GM23338 (cell line): ENCODE measurements at regions not wholly inside any gene's neighbourhood (a gene's known extent, or its start where the extent isn't known, plus 50 kb on each side); places are given as distances from the start of the nearest gene placed in this dataset.
"Not testable (repeated sequence)": the region's sequence is repeated elsewhere in the genome, so short reads cannot be mapped to it uniquely, and the experiment has no call there.

ENCODE experiments used
- ATAC-seq: fragments of 200-7000 bp; cut with Tn5 transposase; 3 replicates; pipeline ENCODE4 v1.9.1; 2020
- DNase-seq: peaks from one replicate; pipeline ENCODE4 v3.0.0-alpha.2; 2015; ENCODE audit warnings: low spot score
- H2AFZ ChIP-seq: fragments of 200-600 bp; sonication (generic); 2 replicates; pipeline ENCODE4 v1.8.0; 2016; ENCODE audit warnings: antibody characterized with exemption, mild to moderate bottlenecking, moderate library complexity
- H3F3A ChIP-seq: fragments of 200-600 bp; sonication (generic); replicated peaks from 2 replicates; pipeline ENCODE4 v1.8.0; 2017; ENCODE audit warnings: antibody characterized with exemption, mixed run types, low read depth
- H3K27ac ChIP-seq: fragments of 200-600 bp; sonication (generic); 2 replicates; pipeline ENCODE4 v1.6.1; 2016; ENCODE audit warnings: low read depth
- H3K27me3 ChIP-seq: fragments of 200-600 bp; sonication (generic); 2 replicates; pipeline ENCODE4 v1.8.0; 2016; ENCODE audit warnings: mild to moderate bottlenecking, mixed run types, moderate library complexity; ENCODE audit not compliant: insufficient read depth
- H3K36me3 ChIP-seq: fragments of 200-600 bp; sonication (generic); 2 replicates; pipeline ENCODE4 v1.8.0; 2016; ENCODE audit warnings: mild to moderate bottlenecking; ENCODE audit not compliant: insufficient read depth
- H3K4me1 ChIP-seq: fragments of 200-600 bp; sonication (generic); 2 replicates; pipeline ENCODE4 v1.8.0; 2016; ENCODE audit warnings: mild to moderate bottlenecking, moderate library complexity; ENCODE audit not compliant: insufficient read depth
- H3K4me2 ChIP-seq: fragments of 200-600 bp; sonication (generic); 2 replicates; pipeline ENCODE4 v1.7.1; 2017; ENCODE audit warnings: mixed run types
- H3K4me3 ChIP-seq: fragments of 200-600 bp; sonication (generic); 2 replicates; pipeline ENCODE4 v1.6.1; 2016; ENCODE audit warnings: mixed run types
- H3K79me2 ChIP-seq: fragments of 200-600 bp; sonication (generic); replicated peaks from 2 replicates; pipeline ENCODE4 v1.8.0; 2017; ENCODE audit warnings: mild to moderate bottlenecking; ENCODE audit not compliant: insufficient read depth
- H3K9me2 ChIP-seq: fragments of 200-600 bp; sonication (generic); 2 replicates; pipeline ENCODE4 v1.8.0; 2017; ENCODE audit not compliant: insufficient read depth
- H4K20me1 ChIP-seq: fragments of 200-600 bp; sonication (generic); replicated peaks from 2 replicates; pipeline ENCODE4 v1.8.0; 2017; ENCODE audit warnings: mild to moderate bottlenecking; ENCODE audit not compliant: insufficient read depth
- H3K27ac Mint-ChIP-seq: 2 replicates; pipeline ENCODE4 v1.8.0; 2020; ENCODE audit warnings: inconsistent platforms, mild to moderate bottlenecking, moderate library complexity, mixed read lengths
- H3K27me3 Mint-ChIP-seq: 3 replicates; pipeline ENCODE4 v1.8.0; 2022; ENCODE audit warnings: low read depth, mild to moderate bottlenecking, moderate library complexity, mixed read lengths, inconsistent platforms; ENCODE audit not compliant: insufficient read depth, poor library complexity
- H3K36me3 Mint-ChIP-seq: 3 replicates; pipeline ENCODE4 v1.8.0; 2021; ENCODE audit warnings: low read depth, mild to moderate bottlenecking, inconsistent platforms, moderate library complexity, mixed read lengths
- H3K4me1 Mint-ChIP-seq: 3 replicates; pipeline ENCODE4 v1.8.0; 2020; ENCODE audit warnings: mild to moderate bottlenecking, inconsistent platforms, mixed read lengths
- H3K4me3 Mint-ChIP-seq: 3 replicates; pipeline ENCODE4 v1.8.0; 2021; ENCODE audit warnings: moderate library complexity, mild to moderate bottlenecking, inconsistent platforms, mixed read lengths
- H3K9me3 Mint-ChIP-seq: 3 replicates; pipeline ENCODE4 v1.8.0; 2020; ENCODE audit warnings: moderate library complexity, mild to moderate bottlenecking, inconsistent platforms, mixed read lengths
- JUNB ChIP-seq: IDR thresholded peaks from one replicate; pipeline ENCODE4 v1.6.1; 2016; ENCODE audit warnings: antibody characterized with exemption; ENCODE audit not compliant: unreplicated experiment
- NANOG ChIP-seq: IDR thresholded peaks from 2 replicates; pipeline ENCODE4 v1.6.1; 2016; ENCODE audit warnings: antibody characterized with exemption, borderline replicate concordance
- POLR2AphosphoS5 ChIP-seq: IDR thresholded peaks from 2 replicates; pipeline ENCODE4 v1.6.1; 2016; ENCODE audit warnings: antibody characterized with exemption, low read depth
- STAT1 ChIP-seq: IDR thresholded peaks from one replicate; pipeline ENCODE4 v1.6.1; 2016; ENCODE audit warnings: antibody characterized with exemption; ENCODE audit not compliant: unreplicated experiment
- ZNF331 ChIP-seq: fragments of 250-450 bp; sonication (Bioruptor Pico); IDR thresholded peaks from 2 replicates; pipeline ENCODE4 v1.5.0; 2020; ENCODE audit warnings: low read depth, mild to moderate bottlenecking, moderate library complexity
- TF ChIP-seq, protein P1 (sequence below): fragments of 250-450 bp; sonication (Bioruptor Pico); IDR thresholded peaks from 2 replicates; pipeline ENCODE4 v1.5.0; 2020; ENCODE audit warnings: mild to moderate bottlenecking, moderate library complexity

- no peaks in the 10 kb centered on the region for H4K20me1 ChIP-seq
- no peak for ATAC-seq
- H3K36me3 ChIP-seq, result no peaks in the 10 kb centered on the region
- Mint-ChIP-seq H3K36me3 (no peaks in the 10 kb centered on the region), H3K4me1 (peaks cover 7% of the 10 kb centered on the region; the same call in 1 of the 3 replicates), H3K27me3 (peaks cover 2% of the 10 kb centered on the region), H3K27ac (no peak overlapping the region), H3K4me3 (no peak overlapping the region), H3K9me3 (no peaks in the 10 kb centered on the region)
- no peak overlapping the region for H3K4me2 ChIP-seq
- H3K4me3 ChIP-seq, result no peak overlapping the region
- no peaks in the 10 kb centered on the region for H3K4me1 ChIP-seq
- H3F3A ChIP-seq, result no peaks in the 10 kb centered on the region
- H3K27ac ChIP-seq, result no peak overlapping the region
- no peak for TF ChIP-seq STAT1
- no peak for TF ChIP-seq NANOG
- TF ChIP-seq, protein P1, sequence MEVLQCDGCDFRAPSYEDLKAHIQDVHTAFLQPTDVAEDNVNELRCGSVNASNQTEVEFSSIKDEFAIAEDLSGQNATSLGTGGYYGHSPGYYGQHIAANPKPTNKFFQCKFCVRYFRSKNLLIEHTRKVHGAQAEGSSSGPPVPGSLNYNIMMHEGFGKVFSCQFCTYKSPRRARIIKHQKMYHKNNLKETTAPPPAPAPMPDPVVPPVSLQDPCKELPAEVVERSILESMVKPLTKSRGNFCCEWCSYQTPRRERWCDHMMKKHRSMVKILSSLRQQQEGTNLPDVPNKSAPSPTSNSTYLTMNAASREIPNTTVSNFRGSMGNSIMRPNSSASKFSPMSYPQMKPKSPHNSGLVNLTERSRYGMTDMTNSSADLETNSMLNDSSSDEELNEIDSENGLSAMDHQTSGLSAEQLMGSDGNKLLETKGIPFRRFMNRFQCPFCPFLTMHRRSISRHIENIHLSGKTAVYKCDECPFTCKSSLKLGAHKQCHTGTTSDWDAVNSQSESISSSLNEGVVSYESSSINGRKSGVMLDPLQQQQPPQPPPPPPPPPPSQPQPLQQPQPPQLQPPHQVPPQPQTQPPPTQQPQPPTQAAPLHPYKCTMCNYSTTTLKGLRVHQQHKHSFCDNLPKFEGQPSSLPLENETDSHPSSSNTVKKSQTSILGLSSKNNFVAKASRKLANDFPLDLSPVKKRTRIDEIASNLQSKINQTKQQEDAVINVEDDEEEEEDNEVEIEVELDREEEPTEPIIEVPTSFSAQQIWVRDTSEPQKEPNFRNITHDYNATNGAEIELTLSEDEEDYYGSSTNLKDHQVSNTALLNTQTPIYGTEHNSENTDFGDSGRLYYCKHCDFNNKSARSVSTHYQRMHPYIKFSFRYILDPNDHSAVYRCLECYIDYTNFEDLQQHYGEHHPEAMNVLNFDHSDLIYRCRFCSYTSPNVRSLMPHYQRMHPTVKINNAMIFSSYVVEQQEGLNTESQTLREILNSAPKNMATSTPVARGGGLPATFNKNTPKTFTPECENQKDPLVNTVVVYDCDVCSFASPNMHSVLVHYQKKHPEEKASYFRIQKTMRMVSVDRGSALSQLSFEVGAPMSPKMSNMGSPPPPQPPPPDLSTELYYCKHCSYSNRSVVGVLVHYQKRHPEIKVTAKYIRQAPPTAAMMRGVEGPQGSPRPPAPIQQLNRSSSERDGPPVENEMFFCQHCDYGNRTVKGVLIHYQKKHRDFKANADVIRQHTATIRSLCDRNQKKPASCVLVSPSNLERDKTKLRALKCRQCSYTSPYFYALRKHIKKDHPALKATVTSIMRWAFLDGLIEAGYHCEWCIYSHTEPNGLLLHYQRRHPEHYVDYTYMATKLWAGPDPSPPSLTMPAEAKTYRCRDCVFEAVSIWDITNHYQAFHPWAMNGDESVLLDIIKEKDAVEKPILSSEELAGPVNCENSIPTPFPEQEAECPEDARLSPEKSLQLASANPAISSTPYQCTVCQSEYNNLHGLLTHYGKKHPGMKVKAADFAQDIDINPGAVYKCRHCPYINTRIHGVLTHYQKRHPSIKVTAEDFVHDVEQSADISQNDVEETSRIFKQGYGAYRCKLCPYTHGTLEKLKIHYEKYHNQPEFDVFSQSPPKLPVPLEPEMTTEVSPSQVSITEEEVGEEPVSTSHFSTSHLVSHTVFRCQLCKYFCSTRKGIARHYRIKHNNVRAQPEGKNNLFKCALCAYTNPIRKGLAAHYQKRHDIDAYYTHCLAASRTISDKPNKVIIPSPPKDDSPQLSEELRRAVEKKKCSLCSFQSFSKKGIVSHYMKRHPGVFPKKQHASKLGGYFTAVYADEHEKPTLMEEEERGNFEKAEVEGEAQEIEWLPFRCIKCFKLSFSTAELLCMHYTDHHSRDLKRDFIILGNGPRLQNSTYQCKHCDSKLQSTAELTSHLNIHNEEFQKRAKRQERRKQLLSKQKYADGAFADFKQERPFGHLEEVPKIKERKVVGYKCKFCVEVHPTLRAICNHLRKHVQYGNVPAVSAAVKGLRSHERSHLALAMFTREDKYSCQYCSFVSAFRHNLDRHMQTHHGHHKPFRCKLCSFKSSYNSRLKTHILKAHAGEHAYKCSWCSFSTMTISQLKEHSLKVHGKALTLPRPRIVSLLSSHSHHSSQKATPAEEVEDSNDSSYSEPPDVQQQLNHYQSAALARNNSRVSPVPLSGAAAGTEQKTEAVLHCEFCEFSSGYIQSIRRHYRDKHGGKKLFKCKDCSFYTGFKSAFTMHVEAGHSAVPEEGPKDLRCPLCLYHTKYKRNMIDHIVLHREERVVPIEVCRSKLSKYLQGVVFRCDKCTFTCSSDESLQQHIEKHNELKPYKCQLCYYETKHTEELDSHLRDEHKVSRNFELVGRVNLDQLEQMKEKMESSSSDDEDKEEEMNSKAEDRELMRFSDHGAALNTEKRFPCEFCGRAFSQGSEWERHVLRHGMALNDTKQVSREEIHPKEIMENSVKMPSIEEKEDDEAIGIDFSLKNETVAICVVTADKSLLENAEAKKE (CRISPR knock-in tag), result no peak
- no peak for TF ChIP-seq POLR2AphosphoS5
- TF ChIP-seq JUNB, result no peak
- no peak for TF ChIP-seq ZNF331
- H3K27me3 ChIP-seq, result no peaks in the 10 kb centered on the region
- no peaks in the 10 kb centered on the region for H3K79me2 ChIP-seq
- no peaks in the 10 kb centered on the region for H3K9me2 ChIP-seq
- H2AFZ ChIP-seq, result no peak overlapping the region
- no peak for DNase-seq
Measured at GRCh38 chr9:18299449-18299848, 174.5 kb upstream of the ADAMTSL1 start.

- H3K27me3 ChIP-seq, H3K27me3 Mint-ChIP-seq, H3K9me2 ChIP-seq, H3F3A ChIP-seq, ATAC-seq, H3K4me3 Mint-ChIP-seq, H3K27ac ChIP-seq, H3K4me3 ChIP-seq, H3K79me2 ChIP-seq, H3K9me3 Mint-ChIP-seq, H3K36me3 ChIP-seq, H4K20me1 ChIP-seq, H3K36me3 Mint-ChIP-seq, H3K4me1 ChIP-seq: not testable (repeated sequence)
- TF ChIP-seq ZNF331, result 0 out of 2 replicates have a peak, but pooled peaks have one; percentile 23
- H3K27ac Mint-ChIP-seq, result peak overlapping the region; percentile 45; the same call in 1 of the 2 replicates
- peak; percentile 9 for DNase-seq
- peak overlapping the region; percentile 40 for H3K4me2 ChIP-seq
- peaks cover 16% of the 10 kb centered on the region; the same call in 2 of the 3 replicates for H3K4me1 Mint-ChIP-seq
- peak overlapping the region; percentile 98 for H2AFZ ChIP-seq
Measured at GRCh38 chr9:18305167-18305806, 168.7 kb upstream of the ADAMTSL1 start.
